ENCODE measurements at regions not wholly inside any gene's neighbourhood (a gene's known extent, or its start where the extent isn't known, plus 50 kb on each side); places are given as distances from the start of the nearest gene placed in this dataset.

- Histone ChIP-seq H2AFZ (no peak overlapping the region), H3K79me2 (replicated peaks; ENCODE audit: insufficient read depth) (no peaks in the 10 kb centered on the region), H3K36me3 (ENCODE audit: insufficient read depth) (no peaks in the 10 kb centered on the region), H4K20me1 (replicated peaks; ENCODE audit: insufficient read depth) (no peaks in the 10 kb centered on the region), H3K4me1 (ENCODE audit: insufficient read depth) (peaks cover 6% of the 10 kb centered on the region; the same call in 1 of the 2 replicates), H3K27me3 (ENCODE audit: insufficient read depth) (no peaks in the 10 kb centered on the region), H3K4me2 (no peak overlapping the region), H3K9me2 (ENCODE audit: insufficient read depth) (peaks cover 7% of the 10 kb centered on the region; the same call in 1 of the 2 replicates), H3K27ac (ENCODE audit: low read depth) (no peak overlapping the region), H3F3A (replicated peaks; ENCODE audit: low read depth) (no peaks in the 10 kb centered on the region), H3K4me3 (no peak overlapping the region)
- DNase-seq (ENCODE audit: low spot score): no peak
- no peak overlapping the region for H3K27ac Mint-ChIP-seq
- no peaks in the 10 kb centered on the region for H3K27me3 Mint-ChIP-seq (ENCODE audit: insufficient read depth, low read depth, poor library complexity)
- no peaks in the 10 kb centered on the region for H3K9me3 Mint-ChIP-seq
- H3K36me3 Mint-ChIP-seq (ENCODE audit: low read depth): no peaks in the 10 kb centered on the region
- ATAC-seq: no peak
- no peak for TF ChIP-seq ZNF114 (CRISPR knock-in tag; IDR thresholded peaks at IDR 0.05)
- no peak for TF ChIP-seq POLR2AphosphoS5 (IDR thresholded peaks at IDR 0.05; ENCODE audit: low read depth)
- TF ChIP-seq CREB1 (CRISPR knock-in tag; IDR thresholded peaks at IDR 0.05; ENCODE audit: low read depth): no peak
- TF ChIP-seq EZH2 (IDR thresholded peaks at IDR 0.05; ENCODE audit: low read depth, unreplicated experiment): no peak
- no peak for TF ChIP-seq JUNB (IDR thresholded peaks at IDR 0.05; ENCODE audit: unreplicated experiment)
- TF ChIP-seq ZNF462 (CRISPR knock-in tag; IDR thresholded peaks at IDR 0.05): no peak
- no peak for TF ChIP-seq EZH2phosphoT487 (IDR thresholded peaks at IDR 0.05; ENCODE audit: unreplicated experiment)
- no peak for TF ChIP-seq STAT1 (IDR thresholded peaks at IDR 0.05; ENCODE audit: unreplicated experiment)
- no peak for TF ChIP-seq ZNF331 (CRISPR knock-in tag; IDR thresholded peaks at IDR 0.05; ENCODE audit: low read depth)
- TF ChIP-seq CTCF (conservative IDR thresholded peaks at IDR 0.05; ENCODE audit: low read depth in 2 of 2): no peak
- no peak for TF ChIP-seq NANOG (IDR thresholded peaks at IDR 0.05; ENCODE audit: borderline replicate concordance)
- no peak for TF ChIP-seq REST (IDR thresholded peaks at IDR 0.05; ENCODE audit: unreplicated experiment)
- no peak for TF ChIP-seq ETS1 (IDR thresholded peaks at IDR 0.05)
- H3K4me3 Mint-ChIP-seq: no peak overlapping the region
- H3K4me1 Mint-ChIP-seq: peaks cover 8% of the 10 kb centered on the region
Measured at GRCh38 chr7:97342512-97342911, 225.0 kb downstream of the SDHAF3 start.

Measured in GM23338 (cell line).